ENCODE measurements at regions not wholly inside any gene's neighbourhood (a gene's known extent, or its start where the extent isn't known, plus 50 kb on each side); places are given as distances from the start of the nearest gene placed in this dataset.

DNA sequence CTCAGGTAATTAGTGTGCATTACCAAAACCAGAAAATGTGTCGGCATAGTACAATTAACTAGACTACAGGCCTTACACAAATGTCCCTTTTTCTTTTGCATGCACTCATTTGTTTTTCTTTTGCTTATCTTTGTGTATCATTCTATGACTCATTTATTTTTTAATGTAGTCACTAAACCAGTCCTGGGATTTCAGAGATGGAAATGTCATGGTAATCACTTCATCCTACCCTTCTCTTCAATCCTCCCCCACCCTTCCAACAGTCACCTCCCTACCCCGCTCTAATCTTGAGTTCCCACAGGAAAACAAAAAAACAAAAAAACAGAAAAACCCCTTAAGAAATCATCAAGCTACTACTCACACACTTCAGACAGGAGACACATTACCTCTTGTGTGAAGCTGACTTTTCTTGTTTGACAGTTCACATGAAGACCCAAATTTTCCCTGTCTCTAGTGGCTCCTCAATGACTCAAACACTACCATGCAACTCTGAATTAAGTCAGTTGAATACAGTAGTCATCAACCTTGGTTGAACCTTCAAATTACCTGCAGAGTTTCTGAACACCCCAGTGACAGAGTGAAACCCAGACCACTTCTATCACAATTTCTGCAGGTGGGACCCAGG lies 242.4 kb upstream of the SALL1 start:
- FAIRE-seq = no peak
- Histone ChIP-seq H3K36me3 (ENCODE audit: control insufficient read depth in 2 of 2, extremely low read depth in 1 of 2, insufficient read depth in 2 of 2, low read length in 2 of 2) (no peaks in the 10 kb centered on the region), H3K27ac (ENCODE audit: insufficient read depth, low read depth, low read length) (no peak overlapping the region), H3K9me1 (replicated peaks; ENCODE audit: control insufficient read depth, extremely low read depth, insufficient read depth, low read length) (no peaks in the 10 kb centered on the region), H3K4me3 (replicated peaks in 1 of 3; ENCODE audit: insufficient read depth in 1 of 3, low read depth in 1 of 3, low read length in 3 of 3) (no peak overlapping the region), H4K20me1 (replicated peaks; ENCODE audit: control insufficient read depth, extremely low read depth, insufficient read depth, low read length) (no peaks in the 10 kb centered on the region), H3K9ac (replicated peaks; ENCODE audit: extremely low read depth, insufficient read depth, low read length) (no peak overlapping the region), H3K27me3 (ENCODE audit: control insufficient read depth in 2 of 2, insufficient read depth in 2 of 2, low read length in 2 of 2) (no peaks in the 10 kb centered on the region), H3K4me2 (ENCODE audit: insufficient read depth, low read length) (no peak overlapping the region), H2AFZ (ENCODE audit: low read depth, low read length) (peak overlapping the region; percentile 26), H3K9me3 (replicated peaks; ENCODE audit: control insufficient read depth, insufficient read depth, low read length) (no peaks in the 10 kb centered on the region), H3K4me1 (ENCODE audit: control insufficient read depth, extremely low read depth, insufficient read depth, low read length) (no peaks in the 10 kb centered on the region), H3K79me2 (ENCODE audit: control insufficient read depth, insufficient read depth, low read length) (no peaks in the 10 kb centered on the region)
- no TSS peak for BruUV-seq (replicated peaks)
- POLR2A ChIA-PET = no interaction called here
- intact Hi-C loops (cut with micrococcal nuclease) = no loop called here
- CTCF ChIA-PET = no interaction called here
- dilution Hi-C loops (cut with MboI; ENCODE audit: extremely low pct_ligation_motif_present, low sequenced_read_pairs) = no loop called here
- TF ChIP-seq MYC (IDR thresholded peaks at IDR 0.05; ENCODE audit: low read depth, low read length) = no peak
- no peak for TF ChIP-seq POLR2AphosphoS5 (IDR thresholded peaks at IDR 0.05; ENCODE audit: insufficient read depth, low read depth, low read length)
- TF ChIP-seq, protein P1, sequence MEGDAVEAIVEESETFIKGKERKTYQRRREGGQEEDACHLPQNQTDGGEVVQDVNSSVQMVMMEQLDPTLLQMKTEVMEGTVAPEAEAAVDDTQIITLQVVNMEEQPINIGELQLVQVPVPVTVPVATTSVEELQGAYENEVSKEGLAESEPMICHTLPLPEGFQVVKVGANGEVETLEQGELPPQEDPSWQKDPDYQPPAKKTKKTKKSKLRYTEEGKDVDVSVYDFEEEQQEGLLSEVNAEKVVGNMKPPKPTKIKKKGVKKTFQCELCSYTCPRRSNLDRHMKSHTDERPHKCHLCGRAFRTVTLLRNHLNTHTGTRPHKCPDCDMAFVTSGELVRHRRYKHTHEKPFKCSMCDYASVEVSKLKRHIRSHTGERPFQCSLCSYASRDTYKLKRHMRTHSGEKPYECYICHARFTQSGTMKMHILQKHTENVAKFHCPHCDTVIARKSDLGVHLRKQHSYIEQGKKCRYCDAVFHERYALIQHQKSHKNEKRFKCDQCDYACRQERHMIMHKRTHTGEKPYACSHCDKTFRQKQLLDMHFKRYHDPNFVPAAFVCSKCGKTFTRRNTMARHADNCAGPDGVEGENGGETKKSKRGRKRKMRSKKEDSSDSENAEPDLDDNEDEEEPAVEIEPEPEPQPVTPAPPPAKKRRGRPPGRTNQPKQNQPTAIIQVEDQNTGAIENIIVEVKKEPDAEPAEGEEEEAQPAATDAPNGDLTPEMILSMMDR (IDR thresholded peaks at IDR 0.05; ENCODE audit: extremely low read depth in 1 of 2, insufficient read depth in 1 of 2, low read depth in 1 of 2, low read length in 2 of 2) = no peak
- no peak for TF ChIP-seq POLR2A (IDR thresholded peaks at IDR 0.05; ENCODE audit: low read depth, low read length)
- DNase-seq (ENCODE audit: low read depth, low spot score) = peak; percentile 1

DNA sequence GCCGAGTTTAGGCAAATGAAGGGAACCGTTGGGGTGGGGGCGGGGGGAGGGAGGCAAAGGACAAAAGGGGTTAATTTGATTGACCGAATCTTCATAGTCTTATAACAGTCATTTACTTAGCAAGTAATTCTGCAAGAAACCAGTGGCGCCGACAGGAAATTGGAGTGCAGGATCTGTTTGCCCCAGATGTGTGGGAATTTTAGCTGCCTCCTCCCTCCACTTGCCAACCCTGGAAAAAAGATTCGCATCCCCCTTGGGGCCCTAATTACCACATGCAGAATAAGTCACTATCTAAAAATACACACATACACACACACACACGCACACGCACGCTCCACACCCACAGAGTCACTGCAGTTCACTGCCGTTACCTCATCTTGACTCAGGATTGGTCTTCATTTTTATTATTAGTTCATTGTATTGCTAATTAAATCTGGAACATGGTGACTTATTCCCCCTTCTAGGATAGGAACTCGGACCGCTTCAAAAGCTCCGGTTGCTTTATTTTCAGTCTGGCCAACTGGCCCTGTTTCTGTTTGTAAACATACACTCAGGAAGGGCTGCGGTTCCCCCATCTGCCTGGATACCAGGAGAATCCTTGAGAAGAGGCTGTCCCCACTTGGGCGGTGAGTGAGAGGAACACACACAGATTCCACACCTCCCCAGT lies 241.6 kb upstream of the SALL1 start:
- Histone ChIP-seq H3K27ac (ENCODE audit: insufficient read depth, low read depth, low read length) (peak overlapping the region; percentile 48), H3K4me1 (ENCODE audit: control insufficient read depth, extremely low read depth, insufficient read depth, low read length) (no peaks in the 10 kb centered on the region), H3K9me1 (replicated peaks; ENCODE audit: control insufficient read depth, extremely low read depth, insufficient read depth, low read length) (no peaks in the 10 kb centered on the region), H3K9me3 (replicated peaks; ENCODE audit: control insufficient read depth, insufficient read depth, low read length) (no peaks in the 10 kb centered on the region), H3K27me3 (ENCODE audit: control insufficient read depth in 2 of 2, insufficient read depth in 2 of 2, low read length in 2 of 2) (no peaks in the 10 kb centered on the region), H3K4me2 (ENCODE audit: insufficient read depth, low read length) (no peak overlapping the region), H3K4me3 (replicated peaks in 1 of 3; ENCODE audit: insufficient read depth in 1 of 3, low read depth in 1 of 3, low read length in 3 of 3) (no peak overlapping the region), H3K9ac (replicated peaks; ENCODE audit: extremely low read depth, insufficient read depth, low read length) (no peak overlapping the region), H3K79me2 (ENCODE audit: control insufficient read depth, insufficient read depth, low read length) (no peaks in the 10 kb centered on the region), H2AFZ (ENCODE audit: low read depth, low read length) (peak overlapping the region; percentile 26), H3K36me3 (ENCODE audit: control insufficient read depth in 2 of 2, extremely low read depth in 1 of 2, insufficient read depth in 2 of 2, low read length in 2 of 2) (no peaks in the 10 kb centered on the region), H4K20me1 (replicated peaks; ENCODE audit: control insufficient read depth, extremely low read depth, insufficient read depth, low read length) (no peaks in the 10 kb centered on the region)
- no peak for FAIRE-seq
- ChIA-PET CTCF (no interaction called here), POLR2A (no interaction called here)
- dilution Hi-C loops (cut with MboI; ENCODE audit: extremely low pct_ligation_motif_present, low sequenced_read_pairs) (no loop called here), intact Hi-C loops (cut with micrococcal nuclease) (no loop called here)
- TF ChIP-seq GATA2 (IDR thresholded peaks at IDR 0.05; ENCODE audit: insufficient read depth, insufficient read length, low read depth, low read length) = no peak
- no peak for DNase-seq (ENCODE audit: low read depth, low spot score)
- BruUV-seq (replicated peaks) = no TSS peak

Data from endothelial cell of umbilical vein (primary cell).